B cell (primary cell): ENCODE measurements at regions not wholly inside any gene's neighbourhood (a gene's known extent, or its start where the extent isn't known, plus 50 kb on each side); places are given as distances from the start of the nearest gene placed in this dataset.

Experiments
- ATAC-seq: fragments of 200-7000 bp; cut with Tn5 transposase; one replicate; pipeline ENCODE4 v1.10.0; 2021; ENCODE audit warnings: low read depth, mild to moderate bottlenecking, moderate number of reproducible peaks, moderate library complexity
- CTCF ChIA-PET: fragments of 350-600 bp; sonication (Branson Sonifier 250); formaldehyde crosslinking; loops from one replicate; lab custom pipeline; 2021; ENCODE audit warnings: antibody characterized with exemption, inconsistent platforms; lab: Charles Lee
- POLR2A ChIA-PET: fragments of 350-600 bp; sonication (Branson Sonifier 250); formaldehyde crosslinking; loops from one replicate; lab custom pipeline; 2021; ENCODE audit warnings: antibody characterized with exemption; lab: Charles Lee
- DNase-seq: peaks from one replicate; pipeline ENCODE4 v3.0.0; 2013
- H2AFZ ChIP-seq: 2 replicates; pipeline ENCODE4 v1.6.1; 2012; ENCODE audit warnings: mild to moderate bottlenecking, low read depth, low read length; ENCODE audit not compliant: insufficient read depth, poor library complexity, severe bottlenecking
- H3K27ac ChIP-seq, 2 donors: 1 replicate in 1 of 2; 2 replicates in 1 of 2; pipeline ENCODE4 v1.5.1; 2012 to 2013; ENCODE audit warnings: low read length in 2 of 2, mild to moderate bottlenecking in 2 of 2, moderate library complexity in 1 of 2
- H3K27me3 ChIP-seq, 4 experiments: fragments of 200-600 bp in 1 of 4; sonication (generic) in 1 of 4; replicated peaks in 1 of 4; 1 replicate in 2 of 4; 2 replicates in 2 of 4; pipeline versions ENCODE4 v1.6.1 to v1.7.0; 2013 to 2016; ENCODE audit warnings: low read length in 3 of 4, mild to moderate bottlenecking in 2 of 4, mixed read lengths in 1 of 4, moderate library complexity in 1 of 4; ENCODE audit not compliant: insufficient read depth in 4 of 4, control insufficient read depth in 3 of 4; ENCODE audit errors: control extremely low read depth in 1 of 4
- H3K36me3 ChIP-seq, 2 experiments: replicated peaks in 1 of 2; 1 replicate in 1 of 2; 2 replicates in 1 of 2; pipeline versions ENCODE4 v1.6.1 to v1.7.1; 2013; ENCODE audit warnings: low read length in 1 of 2; ENCODE audit not compliant: insufficient read depth in 2 of 2, control insufficient read depth in 1 of 2; ENCODE audit errors: control extremely low read depth in 1 of 2, extremely low read depth in 1 of 2
- H3K4me1 ChIP-seq, 2 donors: fragments of 200-600 bp in 1 of 2; sonication (generic) in 1 of 2; 1 replicate in 1 of 2; 2 replicates in 1 of 2; pipeline versions ENCODE4 v1.5.1 to v1.6.1; 2013 to 2017; ENCODE audit warnings: low read length in 2 of 2; ENCODE audit not compliant: control insufficient read depth in 2 of 2, insufficient read depth in 2 of 2
- H3K4me2 ChIP-seq: replicated peaks from 2 replicates; pipeline ENCODE3; 2012; ENCODE audit warnings: mild to moderate bottlenecking, low read depth, low read length; ENCODE audit not compliant: poor library complexity, severe bottlenecking
- H3K4me3 ChIP-seq, 5 experiments: fragments of 200-600 bp in 1 of 5; sonication (generic) in 1 of 5; 1 replicate in 3 of 5; 2 replicates in 2 of 5; pipeline versions ENCODE4 v1.5.1 to v1.7.0; 2011 to 2016; ENCODE audit warnings: low read length in 4 of 5, mild to moderate bottlenecking in 4 of 5, low read depth in 2 of 5, control low read depth in 1 of 5, moderate library complexity in 1 of 5; ENCODE audit not compliant: insufficient read depth in 1 of 5; ENCODE audit errors: control extremely low read depth in 1 of 5, extremely low read depth in 1 of 5
- H3K79me2 ChIP-seq: fragments of 200-600 bp; sonication (generic); one replicate; pipeline ENCODE4 v1.6.0; 2016; ENCODE audit warnings: low read length; ENCODE audit not compliant: control insufficient read depth, insufficient read depth
- H3K9ac ChIP-seq: fragments of 200-600 bp; sonication (generic); 2 replicates; pipeline ENCODE4 v1.6.1; 2017; ENCODE audit warnings: mild to moderate bottlenecking, low read length, moderate library complexity
- H3K9me3 ChIP-seq, 3 donors: one replicate each; pipeline versions ENCODE4 v1.6.1 to v1.7.1; 2013; ENCODE audit warnings: low read length in 2 of 3; ENCODE audit not compliant: control insufficient read depth in 2 of 3, insufficient read depth in 1 of 3; ENCODE audit errors: control extremely low read depth in 1 of 3
- H4K20me1 ChIP-seq: 2 replicates; pipeline ENCODE4 v1.6.0; 2012; ENCODE audit warnings: mild to moderate bottlenecking, low read length; ENCODE audit not compliant: insufficient read depth, control insufficient read depth, poor library complexity, severe bottlenecking
- H3K27ac Mint-ChIP-seq: one replicate; pipeline ENCODE4 v1.8.0; 2021; ENCODE audit warnings: mixed read lengths
- H3K27me3 Mint-ChIP-seq: one replicate; pipeline ENCODE4 v1.8.0; 2021; ENCODE audit warnings: mixed read lengths
- H3K4me1 Mint-ChIP-seq: one replicate; pipeline ENCODE4 v1.8.0; 2021; ENCODE audit warnings: mixed read lengths
- H3K4me3 Mint-ChIP-seq: one replicate; pipeline ENCODE4 v1.8.0; 2021; ENCODE audit warnings: mixed read lengths
- H3K9me3 Mint-ChIP-seq: one replicate; pipeline ENCODE4 v1.8.0; 2022; ENCODE audit warnings: mixed read lengths; ENCODE audit not compliant: insufficient read depth
- CTCF ChIP-seq: fragments of 200-600 bp; IDR thresholded peaks from one replicate; pipeline ENCODE4 v1.8.0; 2022; ENCODE audit warnings: antibody characterized with exemption, mild to moderate bottlenecking
- EZH2 ChIP-seq: IDR thresholded peaks from 2 replicates; pipeline ENCODE4 v1.6.1; 2012; ENCODE audit warnings: borderline replicate concordance, low read depth, mild to moderate bottlenecking, moderate library complexity, low read length; ENCODE audit not compliant: insufficient read depth, poor library complexity, severe bottlenecking
- WGBS: methylation state at CpG from one replicate; pipeline ENCODE4 v1.1.5; 2013; ENCODE audit warnings: missing lambda C conversion rate; ENCODE audit not compliant: insufficient coverage; 5-methylcytosine and 5-hydroxymethylcytosine counted together
- intact Hi-C: fragments of 100-400 bp; cut with micrococcal nuclease; formaldehyde crosslinking; loops from one replicate; pipeline ENCODE4 v1.10.0; 2022

DNA sequence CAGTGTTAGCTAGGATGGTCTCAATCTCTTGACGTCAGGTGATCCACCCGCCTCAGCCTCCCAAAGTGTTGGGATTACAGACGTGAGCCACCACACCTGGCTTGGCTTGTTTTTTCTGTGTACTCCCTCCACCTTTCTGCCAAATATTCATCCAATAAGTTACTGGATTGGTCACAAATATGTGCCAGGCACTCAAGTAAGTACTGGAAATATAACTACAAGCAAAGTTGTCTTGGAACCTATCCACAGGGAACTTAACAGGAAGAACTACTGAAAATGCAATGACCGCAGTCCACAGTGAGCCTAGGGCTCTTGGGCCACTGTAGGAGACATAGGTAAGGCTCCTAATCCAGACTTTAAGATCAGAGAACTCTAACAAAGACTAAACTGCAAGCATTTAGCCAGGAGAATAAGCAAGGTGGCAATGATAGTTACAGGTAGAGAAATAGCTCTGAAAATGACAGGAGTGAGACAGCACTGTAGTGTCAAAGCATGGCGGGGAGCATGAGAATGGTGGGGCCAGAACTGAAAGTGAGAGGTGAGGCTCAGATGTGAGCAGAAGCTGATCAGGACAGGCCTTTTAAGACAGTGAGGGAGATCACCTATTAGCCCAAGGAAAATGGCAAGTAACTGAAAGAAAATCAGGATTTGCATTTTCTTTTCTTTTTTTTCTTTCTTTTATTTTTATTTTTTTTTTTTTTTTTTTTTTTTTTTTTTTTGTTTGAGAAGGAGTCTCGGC is 252.1 kb downstream of the RBM43 start:
- no peak overlapping the region for H3K27ac Mint-ChIP-seq
- H3K9me3 Mint-ChIP-seq = no peaks in the 10 kb centered on the region
- Histone ChIP-seq H4K20me1 (no peaks in the 10 kb centered on the region), H3K4me2 (no peak overlapping the region), H3K4me1 (no peaks in the 10 kb centered on the region), H3K27ac (no peak overlapping the region), H3K27me3 (no peaks in the 10 kb centered on the region), H2AFZ (no peak overlapping the region), H3K9ac (no peak overlapping the region), H3K79me2 (no peaks in the 10 kb centered on the region), H3K4me3 (no peak overlapping the region), H3K9me3 (no peaks in the 10 kb centered on the region), H3K36me3 (no peaks in the 10 kb centered on the region)
- H3K4me1 Mint-ChIP-seq = no peaks in the 10 kb centered on the region
- POLR2A ChIA-PET = no interaction called here
- no peak overlapping the region for H3K4me3 Mint-ChIP-seq
- no peak for ATAC-seq
- no peaks in the 10 kb centered on the region for H3K27me3 Mint-ChIP-seq
- TF ChIP-seq CTCF (no peak), EZH2 (no peak)
- intact Hi-C loops = no loop called here
- DNase-seq = no peak
- WGBS = 100% methylated on average over 3 of the region's 6 CpGs
- CTCF ChIA-PET = no interaction called here

DNA sequence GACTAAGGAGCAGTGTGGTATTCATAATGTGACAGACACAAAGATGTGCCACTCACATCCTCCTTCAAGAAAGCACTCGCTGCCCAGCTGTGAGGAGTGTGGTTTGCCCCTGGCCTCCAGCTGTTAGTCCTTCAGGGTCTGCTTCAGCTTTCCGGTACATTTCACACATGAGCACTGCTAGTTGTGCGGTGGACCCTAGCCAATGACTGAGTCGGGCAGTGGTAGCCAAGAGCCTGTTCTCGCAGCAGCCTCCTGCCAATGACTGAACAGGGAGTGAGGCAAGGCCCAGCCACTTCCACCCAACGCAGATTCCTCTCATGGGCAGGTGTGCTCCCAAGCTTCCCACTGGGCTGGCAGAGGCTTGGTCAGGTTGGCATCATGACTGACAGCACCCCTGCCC is 254.3 kb downstream of the RBM43 start:
- CTCF ChIA-PET = no interaction called here
- no peak for TF ChIP-seq EZH2
- Mint-ChIP-seq H3K27me3 (no peaks in the 10 kb centered on the region), H3K27ac (no peak overlapping the region), H3K4me3 (no peak overlapping the region), H3K9me3 (no peaks in the 10 kb centered on the region), H3K4me1 (no peaks in the 10 kb centered on the region)
- Histone ChIP-seq H3K27ac (no peak overlapping the region), H3K9ac (no peak overlapping the region), H4K20me1 (no peaks in the 10 kb centered on the region), H3K36me3 (no peaks in the 10 kb centered on the region), H3K4me2 (no peak overlapping the region), H3K9me3 (no peaks in the 10 kb centered on the region), H3K4me1 (no peaks in the 10 kb centered on the region), H3K79me2 (no peaks in the 10 kb centered on the region), H3K4me3 (no peak overlapping the region), H3K27me3 (no peaks in the 10 kb centered on the region), H2AFZ (no peak overlapping the region)
- no peak for DNase-seq
- intact Hi-C loops = no loop called here
- POLR2A ChIA-PET = no interaction called here
- no peak for ATAC-seq
- 87% methylated on average over 6 of the region's 6 CpGs for WGBS
